HG02973 (cell line): ENCODE measurements at regions not wholly inside any gene's neighbourhood (a gene's known extent, or its start where the extent isn't known, plus 50 kb on each side); places are given as distances from the start of the nearest gene placed in this dataset.
"Not testable (repeated sequence)": the region's sequence is repeated elsewhere in the genome, so short reads cannot be mapped to it uniquely, and the experiment has no call there.

Experiments
- ATAC-seq: cut with Tn5 transposase; IDR thresholded peaks from one replicate; pipeline ENCODE4 v1.9.1; 2021; ENCODE audit warnings: moderate library complexity; ENCODE audit not compliant: unreplicated experiment

- ATAC-seq = no peak
These were observed 286.6 kb downstream of the LIG4 start for GRCh38 chr13:107928762-107929161.

GRCh38 chr13:107927557-107927956 is 287.8 kb downstream of the LIG4 start:
- ATAC-seq = no peak

GRCh38 chr13:107926515-107926914 is 288.8 kb downstream of the LIG4 start:
- ATAC-seq = not testable (repeated sequence)

GRCh38 chr13:107916902-107917301 is 298.4 kb downstream of the LIG4 start:
- ATAC-seq = not testable (repeated sequence)

GRCh38 chr13:107912745-107913144 is 302.6 kb downstream of the LIG4 start:
- ATAC-seq = no peak

GRCh38 chr13:107907065-107907805 is 308.1 kb downstream of the LIG4 start:
- no peak for ATAC-seq

- ATAC-seq = no peak
These were observed 309.2 kb downstream of the LIG4 start for GRCh38 chr13:107906131-107906530.

- ATAC-seq = no peak
These were observed 313.3 kb downstream of the LIG4 start for GRCh38 chr13:107901996-107902562.

- ATAC-seq = no peak
These were observed 314.1 kb downstream of the LIG4 start for GRCh38 chr13:107901230-107901629.

- no peak for ATAC-seq
These were observed 314.6 kb downstream of the LIG4 start for GRCh38 chr13:107900775-107901174.

- ATAC-seq = no peak
These were observed 329.2 kb downstream of the LIG4 start for GRCh38 chr13:107886118-107886517.

GRCh38 chr13:107884564-107884963 is 330.8 kb downstream of the LIG4 start:
- ATAC-seq = no peak

- ATAC-seq = no peak
These were observed 331.7 kb downstream of the LIG4 start for GRCh38 chr13:107883561-107884175.

GRCh38 chr13:107882708-107883560 is 332.4 kb downstream of the LIG4 start:
- no peak for ATAC-seq

GRCh38 chr13:107881362-107881761 is 334.0 kb downstream of the LIG4 start:
- no peak for ATAC-seq

- ATAC-seq = no peak
These were observed 340.9 kb downstream of the LIG4 start for GRCh38 chr13:107874456-107874855.

GRCh38 chr13:107873926-107874325 is 341.4 kb downstream of the LIG4 start:
- no peak for ATAC-seq

- ATAC-seq = no peak
These were observed 344.9 kb downstream of the LIG4 start for GRCh38 chr13:107870400-107870799.

GRCh38 chr13:107867701-107868661 is 347.4 kb downstream of the LIG4 start:
- no peak for ATAC-seq

- ATAC-seq = no peak
These were observed 348.3 kb downstream of the LIG4 start for GRCh38 chr13:107866941-107867623.
